LNCAP (cell line): ENCODE measurements at regions not wholly inside any gene's neighbourhood (a gene's known extent, or its start where the extent isn't known, plus 50 kb on each side); places are given as distances from the start of the nearest gene placed in this dataset.

Source experiments
- CTCF ChIP-seq: fragments of 450-650 bp; IDR thresholded peaks from 2 replicates; pipeline ENCODE4 v1.5.1; 2017; ENCODE audit warnings: mild to moderate bottlenecking

GRCh38 chr2:196341277-196341841 is 170.0 kb upstream of the STK17B start:
- no peak for TF ChIP-seq CTCF

- no peak for TF ChIP-seq CTCF
Measured at GRCh38 chr2:196344397-196344796, 173.0 kb upstream of the STK17B start.

GRCh38 chr2:196353717-196354116 is 182.3 kb upstream of the STK17B start:
- no peak for TF ChIP-seq CTCF

GRCh38 chr2:196354186-196354585 is 182.8 kb upstream of the STK17B start:
- no peak for TF ChIP-seq CTCF

- TF ChIP-seq CTCF, result no peak
Measured at GRCh38 chr2:196356332-196356731, 185.0 kb upstream of the STK17B start.

GRCh38 chr2:196360650-196361049 is 189.3 kb upstream of the STK17B start:
- TF ChIP-seq CTCF, result no peak

GRCh38 chr2:196361606-196362326 is 190.4 kb upstream of the STK17B start:
- no peak for TF ChIP-seq CTCF
